ENCODE measurements at regions not wholly inside any gene's neighbourhood (a gene's known extent, or its start where the extent isn't known, plus 50 kb on each side); places are given as distances from the start of the nearest gene placed in this dataset.
"Not testable (repeated sequence)": the region's sequence is repeated elsewhere in the genome, so short reads cannot be mapped to it uniquely, and the experiment has no call there.

DNA sequence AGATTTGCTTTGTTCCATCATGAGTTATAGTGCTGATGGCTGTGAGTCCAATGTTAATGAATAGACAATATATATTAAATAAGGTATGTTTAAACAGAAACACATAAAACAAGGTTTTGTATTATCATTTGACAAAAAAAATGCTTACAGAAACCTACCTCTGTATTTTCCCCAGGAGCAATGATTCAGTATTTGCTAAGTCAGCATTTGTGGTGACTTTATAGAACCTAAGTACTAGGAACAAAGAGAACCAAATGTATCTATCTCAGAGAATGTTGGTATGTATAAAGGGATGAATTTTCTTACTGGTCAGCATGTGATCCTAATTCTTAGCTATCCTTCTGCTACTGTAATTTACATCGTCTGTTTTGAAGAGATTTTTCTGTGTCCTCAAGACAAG lies 421.5 kb upstream of the SEL1L start:
- DNase-seq (ENCODE audit: low read depth in 2 of 2) = no peak

DNA sequence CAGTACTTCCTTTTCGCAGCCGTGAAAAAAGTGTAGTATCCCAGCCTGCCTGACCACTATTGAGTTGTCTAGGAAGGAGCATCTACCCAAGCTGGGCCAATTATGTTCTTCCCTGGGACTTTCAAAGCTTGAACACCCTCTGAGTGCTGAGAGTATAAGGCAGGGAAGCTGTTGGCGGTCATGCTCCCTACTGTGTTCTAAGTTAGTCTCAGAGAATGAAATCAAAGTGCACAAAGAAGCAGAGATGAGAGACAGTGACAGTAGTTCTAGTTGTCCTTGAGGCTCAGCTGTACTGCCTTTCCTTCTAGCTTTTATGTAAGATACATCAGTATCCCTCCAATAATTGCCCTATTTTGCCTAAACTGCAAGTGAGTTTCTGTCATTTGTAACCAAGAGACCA lies 427.1 kb upstream of the SEL1L start:
- DNase-seq (ENCODE audit: low read depth in 2 of 2) = no peak

DNA sequence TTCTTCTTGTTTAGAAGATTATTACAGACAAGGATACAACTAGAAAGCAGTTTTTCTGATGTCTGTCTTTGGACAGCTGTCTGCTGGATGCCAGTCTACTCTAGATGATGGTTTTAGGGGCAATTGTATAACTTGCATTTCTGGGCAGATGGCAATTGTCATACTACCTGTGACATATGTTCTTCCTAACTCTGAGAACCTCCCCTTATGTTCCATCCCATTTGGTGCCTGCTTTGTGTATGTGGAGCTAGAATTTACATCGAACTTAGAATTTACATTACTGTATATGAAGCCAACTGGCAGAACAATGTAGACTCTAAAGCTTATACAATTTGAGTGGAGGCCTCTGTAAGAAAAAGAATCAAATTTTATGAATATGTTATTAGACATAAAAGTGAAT lies 430.2 kb upstream of the SEL1L start:
- DNase-seq (ENCODE audit: low read depth in 2 of 2) = no peak

DNA sequence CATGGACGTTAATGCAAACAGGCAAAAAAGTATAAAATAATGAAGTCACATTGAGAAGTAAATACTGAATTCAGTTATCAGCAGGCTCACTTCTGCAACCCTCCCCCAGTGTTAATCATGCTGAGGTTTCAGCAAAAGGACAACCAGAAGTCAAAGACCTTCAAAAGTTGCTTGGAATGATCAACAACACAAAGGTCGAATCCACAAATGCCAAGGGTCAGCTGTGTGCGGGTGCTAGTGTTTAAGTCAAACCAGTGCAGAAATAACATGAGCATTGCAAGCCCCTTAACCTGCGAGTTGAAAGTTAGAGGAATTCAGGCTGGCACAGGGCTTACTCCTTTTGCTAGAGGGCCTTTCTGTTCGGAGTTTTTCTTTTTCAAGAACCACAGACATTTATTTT lies 436.7 kb upstream of the SEL1L start:
- no peak for DNase-seq (ENCODE audit: low read depth in 2 of 2)

GRCh38 chr14:81971911-81972310 lies 438.3 kb upstream of the SEL1L start:
- no peak for DNase-seq (ENCODE audit: low read depth in 2 of 2)

- no peak for DNase-seq (ENCODE audit: low read depth in 2 of 2)
Observed at GRCh38 chr14:81972601-81973000, 438.9 kb upstream of the SEL1L start.

GRCh38 chr14:81974543-81974942 lies 440.9 kb upstream of the SEL1L start:
- no peak for DNase-seq (ENCODE audit: low read depth in 2 of 2)

DNA sequence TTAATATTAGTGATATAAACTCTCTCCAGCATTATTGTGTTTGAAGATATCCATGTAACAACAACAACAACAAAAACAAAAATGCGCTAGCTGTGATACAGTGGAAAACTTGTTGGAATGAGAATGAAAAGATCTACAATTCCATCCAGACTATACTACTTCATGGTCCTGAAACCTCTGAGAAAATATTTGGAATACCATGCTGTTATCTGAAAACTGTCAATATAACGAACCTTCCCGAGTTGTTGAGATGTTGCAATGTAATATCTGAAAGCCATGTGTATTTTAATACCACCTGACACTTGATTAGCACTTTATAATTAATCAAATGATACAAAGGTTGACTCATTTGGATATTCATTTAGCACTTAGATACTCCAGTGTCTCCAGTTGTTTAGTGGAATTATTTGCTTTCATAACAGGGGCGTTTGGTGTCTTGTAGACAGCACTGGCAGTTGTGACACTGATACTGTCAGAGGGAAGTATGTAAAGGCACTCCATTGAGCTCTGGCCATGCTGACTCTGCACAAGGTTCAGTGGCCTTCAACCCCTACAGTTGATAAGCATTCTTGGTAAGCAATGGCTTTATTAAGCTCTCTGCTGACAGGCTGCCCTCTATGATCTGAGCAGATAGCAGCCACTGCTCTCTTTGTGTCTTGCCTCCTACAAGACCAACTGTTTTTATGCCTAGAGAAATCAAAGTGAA lies 447.1 kb upstream of the SEL1L start:
- DNase-seq (ENCODE audit: low read depth in 2 of 2) = no peak

- no peak for DNase-seq (ENCODE audit: low read depth in 2 of 2)
Observed at GRCh38 chr14:81981307-81981675, 447.6 kb upstream of the SEL1L start.

DNA sequence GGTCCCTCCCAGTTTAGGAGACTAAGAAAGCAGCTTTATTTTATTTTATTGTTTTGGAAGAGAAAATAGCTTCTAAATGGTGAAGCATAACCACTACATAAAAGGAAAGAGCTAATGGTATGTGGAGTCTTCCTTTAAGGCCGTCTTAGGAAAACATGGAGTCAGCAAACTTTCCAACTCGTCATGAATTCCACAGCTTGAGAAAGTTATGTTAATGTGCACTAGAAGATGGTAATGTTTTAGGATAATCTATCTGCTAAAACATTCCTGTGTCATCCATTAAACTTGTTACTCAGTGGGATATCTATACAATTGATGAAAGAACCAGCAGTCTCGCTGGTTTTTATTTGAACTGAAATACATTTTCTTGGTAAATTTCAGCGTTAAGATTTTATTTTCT lies 448.4 kb upstream of the SEL1L start:
- no peak for DNase-seq (ENCODE audit: low read depth in 2 of 2)

- no peak for DNase-seq (ENCODE audit: low read depth in 2 of 2)
Observed at GRCh38 chr14:81986005-81986404, 452.4 kb upstream of the SEL1L start.

DNA sequence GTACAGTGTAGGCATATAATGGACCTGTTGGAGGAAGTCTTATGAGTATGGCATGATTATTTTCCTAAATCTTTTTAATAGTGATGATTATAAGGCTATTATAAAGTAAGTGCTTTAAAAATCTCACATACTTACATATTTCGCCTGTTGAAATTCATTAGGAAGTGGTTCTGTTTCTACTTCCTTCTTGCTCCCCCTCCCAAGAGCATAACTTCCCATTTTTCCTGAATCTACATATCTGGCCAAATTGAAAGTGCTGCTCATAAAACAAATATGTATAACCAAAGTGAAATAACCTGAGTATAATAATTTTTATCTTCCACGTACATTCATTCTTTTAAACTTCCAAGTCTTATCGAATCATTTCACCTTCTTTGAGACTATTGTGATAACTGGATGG lies 455.6 kb upstream of the SEL1L start:
- no peak for DNase-seq (ENCODE audit: low read depth in 2 of 2)

- DNase-seq (ENCODE audit: low read depth in 2 of 2) = peak; percentile 6 to 29
Observed at GRCh38 chr14:81990312-81990761, 456.7 kb upstream of the SEL1L start.

DNA sequence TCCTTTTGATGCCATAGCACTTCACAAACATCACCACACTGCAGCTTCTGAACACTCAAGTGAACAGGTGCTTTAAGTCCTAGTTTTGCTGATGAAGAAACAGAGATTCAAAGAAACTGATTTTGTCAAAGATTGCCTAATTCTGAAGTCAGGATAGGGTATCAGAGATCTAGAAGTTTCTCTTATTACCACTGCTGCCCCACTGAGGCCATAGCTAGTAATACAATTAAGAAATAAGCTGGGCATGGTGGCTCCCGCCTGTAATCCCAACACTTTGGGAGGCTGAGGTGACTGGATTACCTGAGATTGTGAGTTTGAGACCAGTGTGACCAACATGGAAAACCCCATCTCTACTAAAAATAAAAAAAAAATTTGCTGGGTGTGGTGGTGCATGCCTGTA lies 458.3 kb upstream of the SEL1L start:
- no peak for DNase-seq (ENCODE audit: low read depth in 2 of 2)

GRCh38 chr14:81993432-81993831 lies 459.8 kb upstream of the SEL1L start:
- no peak for DNase-seq (ENCODE audit: low read depth in 2 of 2)

DNA sequence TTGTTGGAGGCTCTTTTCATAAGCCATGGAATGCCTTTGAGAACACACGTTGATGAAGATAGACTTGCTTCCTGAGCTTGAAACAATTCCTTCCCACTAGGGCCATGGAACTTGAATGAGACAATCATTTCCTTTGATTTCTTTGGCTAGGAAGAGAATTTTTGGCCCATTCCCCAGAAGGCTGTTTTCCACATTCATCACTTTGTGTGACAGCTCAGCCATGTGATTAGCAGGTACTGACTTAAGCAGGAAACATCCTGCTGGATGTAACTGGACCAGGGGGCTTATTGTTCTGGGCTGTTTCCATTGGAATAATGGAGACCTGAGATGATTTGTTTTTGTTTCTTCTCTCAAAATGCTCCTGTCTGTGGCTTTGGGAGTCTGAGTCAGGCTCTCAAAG lies 469.8 kb upstream of the SEL1L start:
- no peak for DNase-seq (ENCODE audit: low read depth in 2 of 2)

GRCh38 chr14:82009076-82009475 lies 475.4 kb upstream of the SEL1L start:
- no peak for DNase-seq (ENCODE audit: low read depth in 2 of 2)

DNA sequence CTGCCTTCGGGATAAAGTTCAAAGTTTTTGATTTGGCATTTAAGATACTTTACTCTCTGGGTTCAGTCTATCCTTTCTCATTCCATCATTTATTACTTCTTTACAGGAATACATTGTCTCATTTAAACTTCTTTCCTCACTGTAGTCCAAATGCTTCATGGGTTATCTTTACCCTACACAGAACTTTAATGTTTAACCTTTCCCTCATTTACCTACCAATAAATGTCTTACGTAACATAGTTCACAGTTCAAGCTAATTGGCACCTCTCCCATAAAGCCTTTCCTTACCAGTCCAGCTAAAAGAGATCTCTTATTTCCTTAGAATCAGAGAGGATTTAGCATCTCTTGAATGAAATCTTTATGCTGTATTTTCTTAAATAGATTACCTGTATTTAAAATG lies 476.3 kb upstream of the SEL1L start:
- no peak for DNase-seq (ENCODE audit: low read depth in 2 of 2)

DNA sequence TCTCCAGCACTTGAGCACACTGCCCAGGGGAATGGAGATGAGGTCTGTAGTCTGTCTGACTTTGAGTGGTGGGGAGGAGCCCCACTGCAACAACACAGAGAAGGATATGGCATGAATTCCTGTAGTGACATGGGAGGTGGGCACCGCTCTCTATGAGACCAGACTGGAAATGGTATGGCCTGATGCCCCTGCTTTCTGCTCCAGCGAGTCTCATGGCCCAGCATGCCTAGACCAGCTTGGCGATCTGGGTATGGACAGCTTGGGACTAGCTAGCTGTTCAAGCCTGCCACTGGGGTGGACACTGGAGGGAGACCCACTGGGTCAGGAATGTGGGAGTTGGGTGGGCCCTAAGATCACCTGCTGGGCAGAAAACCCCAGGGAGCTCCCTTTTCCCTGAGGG lies 477.8 kb upstream of the SEL1L start:
- DNase-seq (ENCODE audit: low read depth in 2 of 2) = no peak

DNA sequence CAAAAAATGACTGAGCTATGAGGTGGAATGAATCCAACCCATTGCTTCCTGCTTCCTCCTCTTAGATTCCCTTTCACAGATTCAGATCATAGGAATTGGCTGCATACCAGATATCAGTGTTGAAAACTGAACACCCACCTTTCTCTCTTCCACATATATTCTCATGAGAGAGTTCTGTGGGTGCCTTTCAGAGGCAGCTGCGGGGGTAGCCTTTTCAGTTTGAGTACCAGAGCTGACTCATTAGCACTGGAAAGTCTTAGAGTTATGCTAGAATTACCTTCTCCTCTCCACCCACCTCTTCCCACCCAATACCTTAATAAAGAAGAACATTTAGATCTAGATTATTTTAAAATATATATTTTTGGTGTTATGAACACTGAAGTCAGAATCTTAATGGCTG lies 495.4 kb upstream of the SEL1L start:
- DNase-seq (ENCODE audit: low read depth in 2 of 2) = no peak

DNA sequence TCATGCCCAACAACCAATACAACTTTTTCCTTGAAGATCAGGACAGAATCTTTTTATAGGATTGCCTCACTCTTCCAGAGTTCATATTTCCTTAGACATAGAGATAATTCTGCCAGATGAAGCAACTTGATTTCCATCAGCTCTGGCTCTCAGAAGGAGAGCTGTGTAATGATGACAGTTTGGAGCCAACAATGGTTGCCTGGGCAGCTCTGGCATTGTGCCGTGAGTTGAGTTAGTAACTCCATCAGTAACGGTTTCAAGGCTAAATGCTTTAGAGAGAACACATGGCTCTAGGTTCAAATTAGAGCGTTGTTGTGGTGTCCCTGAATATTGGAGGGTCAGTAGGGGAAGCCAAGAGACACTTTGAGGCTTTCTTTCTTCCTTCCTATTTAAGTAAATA lies 501.7 kb upstream of the SEL1L start:
- no peak for DNase-seq (ENCODE audit: low read depth in 2 of 2)

DNA sequence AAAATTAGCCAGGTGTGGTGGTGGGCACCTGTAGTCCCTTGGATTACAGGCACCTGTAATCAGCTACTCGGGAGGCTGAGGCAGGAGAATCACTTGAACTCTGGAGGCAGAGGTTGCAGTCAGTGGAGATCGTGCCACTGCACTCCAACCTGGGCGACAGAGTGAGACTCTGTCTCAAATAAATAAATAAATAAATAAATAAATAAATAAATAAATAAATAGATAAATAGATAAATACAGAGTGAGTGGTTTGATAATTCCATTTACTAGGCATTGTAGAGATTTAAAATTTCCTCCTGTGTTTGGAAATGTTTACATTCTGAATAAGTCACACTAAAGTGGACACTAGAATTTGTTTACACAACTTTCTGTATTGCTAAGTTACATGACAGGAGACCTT lies 504.4 kb upstream of the SEL1L start:
- not testable (repeated sequence) for DNase-seq (ENCODE audit: low read depth in 2 of 2)

GRCh38 chr14:82045339-82045738 lies 511.7 kb upstream of the SEL1L start:
- DNase-seq (ENCODE audit: low read depth in 2 of 2) = no peak

DNA sequence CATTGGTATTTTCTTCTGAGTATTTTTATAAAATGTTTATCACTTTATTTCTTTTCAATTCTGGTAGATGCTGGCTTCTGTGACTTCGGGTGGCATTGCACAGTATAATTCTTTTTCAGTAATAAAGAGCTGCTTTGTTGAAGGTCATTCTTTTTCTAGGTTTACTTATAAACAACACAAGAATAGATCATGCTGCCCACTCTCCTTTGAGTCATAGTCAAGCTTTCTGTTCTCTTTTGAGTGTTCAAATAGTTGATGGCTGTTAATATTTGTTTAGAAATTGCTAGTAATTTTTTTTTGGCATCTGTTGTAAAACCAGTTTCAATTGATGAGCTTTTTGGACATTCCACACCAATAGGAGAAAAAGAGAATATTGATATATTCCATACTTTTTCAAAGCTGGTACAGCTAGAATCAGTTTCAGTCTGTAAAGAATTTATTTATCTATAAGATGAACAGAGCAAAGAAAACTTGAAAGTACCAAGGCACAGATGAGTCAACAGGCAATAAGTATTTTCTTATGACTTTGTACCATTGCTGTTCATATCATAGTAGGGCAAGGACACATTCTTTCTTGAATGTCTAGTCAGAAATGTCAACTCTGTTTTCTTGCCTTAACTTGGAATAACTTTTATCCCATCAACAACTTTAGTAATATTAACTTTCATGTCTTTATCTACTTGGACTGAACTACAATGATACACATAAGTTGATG lies 513.0 kb upstream of the SEL1L start:
- no peak for DNase-seq (ENCODE audit: low read depth in 2 of 2)

Measured in stimulated activated CD4-positive, alpha-beta T cell treated with anti-CD3 and anti-CD28 coated beads, Interleukin-12 subunit alpha, Interleukin-12 subunit beta, amount 100 ng/mL, for 24 hours (primary cell).